WERI-Rb-1 (cell line): ENCODE measurements at regions not wholly inside any gene's neighbourhood (a gene's known extent, or its start where the extent isn't known, plus 50 kb on each side); places are given as distances from the start of the nearest gene placed in this dataset.

Experiments
- DNase-seq: peaks from one replicate; pipeline ENCODE4 v3.0.0-alpha.2; 2020
- H3K27ac ChIP-seq: fragments of 250-450 bp; sonication (Bioruptor Pico); 2 replicates; pipeline ENCODE4 v1.5.1; 2020; ENCODE audit warnings: mild to moderate bottlenecking, moderate library complexity
- H3K27me3 ChIP-seq: fragments of 250-450 bp; sonication (Bioruptor Pico); 2 replicates; pipeline ENCODE4 v1.5.1; 2021; ENCODE audit warnings: mild to moderate bottlenecking, low read depth, moderate library complexity; ENCODE audit not compliant: insufficient read depth, severe bottlenecking
- H3K36me3 ChIP-seq: fragments of 250-450 bp; sonication (Bioruptor Pico); 2 replicates; pipeline ENCODE4 v1.5.1; 2020; ENCODE audit warnings: mild to moderate bottlenecking, moderate library complexity
- H3K4me3 ChIP-seq: 2 replicates; pipeline ENCODE4 v1.5.1; 2011; ENCODE audit warnings: low read depth, mild to moderate bottlenecking, control low read depth, low read length
- H3K9me3 ChIP-seq: fragments of 250-450 bp; sonication (Bioruptor Pico); 2 replicates; pipeline ENCODE4 v1.5.1; 2021; ENCODE audit warnings: mild to moderate bottlenecking, moderate library complexity; ENCODE audit not compliant: severe bottlenecking
- CTCF ChIP-seq: IDR thresholded peaks from 2 replicates; pipeline ENCODE4 v1.5.1; 2011; ENCODE audit warnings: low read depth, mild to moderate bottlenecking, control low read depth, inconsistent platforms, low read length

- no peak for TF ChIP-seq CTCF
- no peak for DNase-seq
- Histone ChIP-seq H3K27ac (no peak overlapping the region), H3K9me3 (no peaks in the 10 kb centered on the region), H3K36me3 (no peaks in the 10 kb centered on the region), H3K4me3 (no peak overlapping the region), H3K27me3 (no peaks in the 10 kb centered on the region)
These were observed 137.5 kb upstream of the MKLN1 start for GRCh38 chr7:131190146-131190545.

- Histone ChIP-seq H3K9me3 (no peaks in the 10 kb centered on the region), H3K27ac (no peak overlapping the region)
These were observed 137.1 kb upstream of the MKLN1 start for GRCh38 chr7:131190581-131190980.

GRCh38 chr7:131194070-131194865 is 133.4 kb upstream of the MKLN1 start:
- DNase-seq = no peak
- no peak for TF ChIP-seq CTCF
- H3K9me3 ChIP-seq = no peaks in the 10 kb centered on the region
- no peak overlapping the region for H3K4me3 ChIP-seq
- H3K27ac ChIP-seq = no peak overlapping the region
- H3K27me3 ChIP-seq = no peaks in the 10 kb centered on the region
- H3K36me3 ChIP-seq = no peaks in the 10 kb centered on the region

More at GRCh38 chr7:131190581-131190980, 137.1 kb upstream of the MKLN1 start:
- DNase-seq = no peak
- no peaks in the 10 kb centered on the region for H3K36me3 ChIP-seq
- H3K27me3 ChIP-seq = no peaks in the 10 kb centered on the region
- H3K4me3 ChIP-seq = no peak overlapping the region
- TF ChIP-seq CTCF = no peak

GRCh38 chr7:131196803-131197202 is 130.9 kb upstream of the MKLN1 start:
- TF ChIP-seq CTCF = no peak
- Histone ChIP-seq H3K27me3 (no peaks in the 10 kb centered on the region), H3K36me3 (no peaks in the 10 kb centered on the region), H3K27ac (no peak overlapping the region), H3K4me3 (no peak overlapping the region), H3K9me3 (no peaks in the 10 kb centered on the region)
- no peak for DNase-seq

GRCh38 chr7:131197920-131198615 is 129.6 kb upstream of the MKLN1 start:
- Histone ChIP-seq H3K27me3 (no peaks in the 10 kb centered on the region), H3K4me3 (no peak overlapping the region), H3K36me3 (no peaks in the 10 kb centered on the region), H3K27ac (no peak overlapping the region), H3K9me3 (no peaks in the 10 kb centered on the region)
- no peak for TF ChIP-seq CTCF
- no peak for DNase-seq
